Activated CD4-positive, alpha-beta memory T cell treated with anti-CD3 and anti-CD28 coated beads for 36 hours (primary cell): ENCODE measurements at regions not wholly inside any gene's neighbourhood (a gene's known extent, or its start where the extent isn't known, plus 50 kb on each side); places are given as distances from the start of the nearest gene placed in this dataset.
"Not testable (repeated sequence)": the region's sequence is repeated elsewhere in the genome, so short reads cannot be mapped to it uniquely, and the experiment has no call there.

Source experiments
- CTCF ChIA-PET: fragments of 350-600 bp; sonication (Branson Sonifier 250); formaldehyde crosslinking; loops from one replicate; lab custom pipeline; 2021; ENCODE audit warnings: antibody characterized with exemption, inconsistent platforms; lab: Charles Lee
- POLR2A ChIA-PET: fragments of 350-600 bp; sonication (Branson Sonifier 250); formaldehyde crosslinking; loops from one replicate; lab custom pipeline; 2021; ENCODE audit warnings: antibody characterized with exemption; lab: Charles Lee
- DNase-seq: peaks from one replicate; pipeline ENCODE4 v3.0.0-alpha.2; 2020
- H3K27ac Mint-ChIP-seq: one replicate; pipeline ENCODE4 v1.8.0; 2021; ENCODE audit warnings: mixed read lengths
- H3K27me3 Mint-ChIP-seq: one replicate; pipeline ENCODE4 v1.8.0; 2021; ENCODE audit warnings: mixed read lengths
- H3K36me3 Mint-ChIP-seq: one replicate; pipeline ENCODE4 v1.8.0; 2021; ENCODE audit warnings: mixed read lengths
- H3K4me1 Mint-ChIP-seq: one replicate; pipeline ENCODE4 v1.8.0; 2021; ENCODE audit warnings: low read depth, mixed read lengths
- H3K4me3 Mint-ChIP-seq: one replicate; pipeline ENCODE4 v1.8.0; 2021; ENCODE audit warnings: mild to moderate bottlenecking, mixed read lengths
- H3K9me3 Mint-ChIP-seq: one replicate; pipeline ENCODE4 v1.8.0; 2021; ENCODE audit warnings: mixed read lengths
- intact Hi-C: fragments of 100-400 bp; cut with micrococcal nuclease; formaldehyde crosslinking; loops from one replicate; pipeline ENCODE4 v1.15.1; 2023

GRCh38 chr16:46519063-46519462, 102.1 kb downstream of the SHCBP1 start:
- H3K4me1 Mint-ChIP-seq: no peaks in the 10 kb centered on the region
- ChIA-PET CTCF (no interaction called here), POLR2A (no interaction called here)
- no peaks in the 10 kb centered on the region for H3K36me3 Mint-ChIP-seq
- H3K9me3 Mint-ChIP-seq: peaks cover 6% of the 10 kb centered on the region
- no peak overlapping the region for H3K4me3 Mint-ChIP-seq
- no peak overlapping the region for H3K27ac Mint-ChIP-seq
- intact Hi-C loops: no loop called here
- no peaks in the 10 kb centered on the region for H3K27me3 Mint-ChIP-seq
- no peak for DNase-seq

- H3K4me1 Mint-ChIP-seq: no peaks in the 10 kb centered on the region
- H3K36me3 Mint-ChIP-seq: no peaks in the 10 kb centered on the region
- H3K27me3 Mint-ChIP-seq: no peaks in the 10 kb centered on the region
- intact Hi-C loops: no loop called here
- H3K27ac Mint-ChIP-seq: no peak overlapping the region
- POLR2A ChIA-PET: no interaction called here
- no peaks in the 10 kb centered on the region for H3K9me3 Mint-ChIP-seq
- CTCF ChIA-PET: no interaction called here
- H3K4me3 Mint-ChIP-seq: no peak overlapping the region
- no peak for DNase-seq
Measured at GRCh38 chr16:46496701-46497100, 124.5 kb downstream of the SHCBP1 start.

- Mint-ChIP-seq H3K4me3 (no peak overlapping the region), H3K9me3 (peaks cover 7% of the 10 kb centered on the region), H3K27me3 (no peaks in the 10 kb centered on the region), H3K4me1 (no peaks in the 10 kb centered on the region), H3K27ac (no peak overlapping the region), H3K36me3 (no peaks in the 10 kb centered on the region)
- intact Hi-C loops: no loop called here
- no peak for DNase-seq
- ChIA-PET POLR2A (no interaction called here), CTCF (no interaction called here)
Measured at GRCh38 chr16:46482895-46483294, 138.3 kb downstream of the SHCBP1 start.

- Mint-ChIP-seq H3K4me3 (no peak overlapping the region), H3K4me1 (no peaks in the 10 kb centered on the region), H3K27ac (no peak overlapping the region), H3K9me3 (peaks cover 57% of the 10 kb centered on the region), H3K27me3 (no peaks in the 10 kb centered on the region), H3K36me3 (peaks cover 6% of the 10 kb centered on the region)
- DNase-seq: no peak
- CTCF ChIA-PET: no interaction called here
- POLR2A ChIA-PET: no interaction called here
- intact Hi-C loops: no loop called here
Measured at GRCh38 chr16:46466239-46466638, 154.9 kb downstream of the SHCBP1 start.

- H3K27me3 Mint-ChIP-seq, H3K27ac Mint-ChIP-seq, H3K4me1 Mint-ChIP-seq, CTCF ChIA-PET, POLR2A ChIA-PET, H3K9me3 Mint-ChIP-seq, H3K4me3 Mint-ChIP-seq, intact Hi-C loops, DNase-seq, H3K36me3 Mint-ChIP-seq: not testable (repeated sequence)
Measured at GRCh38 chr16:46454801-46455200, 166.4 kb downstream of the SHCBP1 start.

GRCh38 chr16:46428108-46429061, 192.8 kb downstream of the SHCBP1 start:
- ChIA-PET POLR2A (no interaction called here), CTCF (no interaction called here)
- peaks cover 12% of the 10 kb centered on the region for H3K9me3 Mint-ChIP-seq
- no peak overlapping the region for H3K27ac Mint-ChIP-seq
- peaks cover 5% of the 10 kb centered on the region for H3K27me3 Mint-ChIP-seq
- no peaks in the 10 kb centered on the region for H3K4me1 Mint-ChIP-seq
- no peak for DNase-seq
- H3K4me3 Mint-ChIP-seq: no peak overlapping the region
- intact Hi-C loops: no loop called here
- peaks cover 7% of the 10 kb centered on the region for H3K36me3 Mint-ChIP-seq

GRCh38 chr16:46427340-46428107, 193.7 kb downstream of the SHCBP1 start:
- peaks cover 17% of the 10 kb centered on the region for H3K9me3 Mint-ChIP-seq
- H3K4me3 Mint-ChIP-seq: no peak overlapping the region
- DNase-seq: no peak
- H3K36me3 Mint-ChIP-seq: peaks cover 7% of the 10 kb centered on the region
- ChIA-PET POLR2A (no interaction called here), CTCF (no interaction called here)
- peaks cover 5% of the 10 kb centered on the region for H3K27me3 Mint-ChIP-seq
- intact Hi-C loops: no loop called here
- no peaks in the 10 kb centered on the region for H3K4me1 Mint-ChIP-seq
- H3K27ac Mint-ChIP-seq: no peak overlapping the region

- ChIA-PET POLR2A (no interaction called here), CTCF (no interaction called here)
- Mint-ChIP-seq H3K27ac (no peak overlapping the region), H3K9me3 (peaks cover 26% of the 10 kb centered on the region), H3K4me1 (no peaks in the 10 kb centered on the region), H3K4me3 (no peak overlapping the region), H3K36me3 (peaks cover 7% of the 10 kb centered on the region), H3K27me3 (peaks cover 5% of the 10 kb centered on the region)
- intact Hi-C loops: no loop called here
- DNase-seq: no peak
Measured at GRCh38 chr16:46426336-46426735, 194.8 kb downstream of the SHCBP1 start.

GRCh38 chr16:46404028-46404427, 217.2 kb downstream of the SHCBP1 start:
- CTCF ChIA-PET: no interaction called here
- no peaks in the 10 kb centered on the region for H3K4me1 Mint-ChIP-seq
- POLR2A ChIA-PET: no interaction called here
- no peak for DNase-seq
- intact Hi-C loops: no loop called here
- H3K4me3 Mint-ChIP-seq: no peak overlapping the region
- no peak overlapping the region for H3K27ac Mint-ChIP-seq
- H3K9me3 Mint-ChIP-seq: peaks cover 28% of the 10 kb centered on the region
- H3K27me3 Mint-ChIP-seq: no peaks in the 10 kb centered on the region
- H3K36me3 Mint-ChIP-seq: peaks cover 9% of the 10 kb centered on the region

- intact Hi-C loops, H3K9me3 Mint-ChIP-seq, H3K36me3 Mint-ChIP-seq, POLR2A ChIA-PET, CTCF ChIA-PET, H3K4me1 Mint-ChIP-seq, H3K4me3 Mint-ChIP-seq, DNase-seq, H3K27me3 Mint-ChIP-seq, H3K27ac Mint-ChIP-seq: not testable (repeated sequence)
Measured at GRCh38 chr16:46398559-46398958, 222.6 kb downstream of the SHCBP1 start.

- CTCF ChIA-PET, DNase-seq, H3K4me3 Mint-ChIP-seq, H3K27me3 Mint-ChIP-seq, H3K27ac Mint-ChIP-seq, H3K4me1 Mint-ChIP-seq, H3K36me3 Mint-ChIP-seq, POLR2A ChIA-PET, intact Hi-C loops: not testable (repeated sequence)
- peaks cover 13% of the 10 kb centered on the region for H3K9me3 Mint-ChIP-seq
Measured at GRCh38 chr16:46396883-46397270, 224.3 kb downstream of the SHCBP1 start.

- DNase-seq, POLR2A ChIA-PET, H3K27ac Mint-ChIP-seq: not testable (repeated sequence)
Measured at GRCh38 chr16:46396131-46396882, 224.9 kb downstream of the SHCBP1 start.

More at GRCh38 chr16:46396131-46396882, 224.9 kb downstream of the SHCBP1 start:
- CTCF ChIA-PET, H3K4me1 Mint-ChIP-seq, intact Hi-C loops, H3K4me3 Mint-ChIP-seq, H3K27me3 Mint-ChIP-seq, H3K36me3 Mint-ChIP-seq: not testable (repeated sequence)
- H3K9me3 Mint-ChIP-seq: peaks cover 15% of the 10 kb centered on the region
